K562 (cell line): ENCODE measurements at regions not wholly inside any gene's neighbourhood (a gene's known extent, or its start where the extent isn't known, plus 50 kb on each side); places are given as distances from the start of the nearest gene placed in this dataset.

Experiments used
- CBX2 ChIP-seq: fragments of 200-600 bp; sonication (generic); IDR thresholded peaks from one replicate; pipeline ENCODE4 v1.6.1; 2012; ENCODE audit warnings: mild to moderate bottlenecking, low read length, inconsistent platforms; ENCODE audit not compliant: insufficient read depth, poor library complexity, severe bottlenecking
- CTCF ChIP-seq, 3 experiments: IDR thresholded peaks in 2 of 3; conservative IDR thresholded peaks in 1 of 3; 2 replicates each; pipeline ENCODE4 v1.5.1; 2011 to 2012; ENCODE audit warnings: low read length in 3 of 3, mild to moderate bottlenecking in 3 of 3, control low read depth in 2 of 3, improper control_type of control experiment in 1 of 3, inconsistent platforms in 1 of 3, low read depth in 1 of 3, mixed read lengths in 1 of 3, moderate library complexity in 1 of 3; ENCODE audit not compliant: insufficient read depth in 2 of 3
- EP300 ChIP-seq: IDR thresholded peaks from 2 replicates; pipeline ENCODE4 v1.6.1; 2012; ENCODE audit warnings: low read length, improper control_type of control experiment
- GABPA ChIP-seq: fragments of 200-800 bp; sonication (Bioruptor generic); conservative IDR thresholded peaks from 2 replicates; pipeline ENCODE4 v1.6.1; 2016; ENCODE audit warnings: low read depth, missing genetic modification characterization, missing compliant biosample characterization
- NR2C2 ChIP-seq, 2 experiments: fragments of 200-800 bp in 1 of 2; sonication (Bioruptor generic) in 1 of 2; sonication (generic) in 1 of 2; formaldehyde crosslinking in 1 of 2; IDR thresholded peaks; 2 replicates each; pipeline versions ENCODE4 v1.6.1 to v1.8.0; 2016 to 2022; ENCODE audit warnings: mild to moderate bottlenecking in 1 of 2, missing compliant biosample characterization in 1 of 2, missing genetic modification characterization in 1 of 2, missing genetic modification reagents in 1 of 2
- PCBP1 ChIP-seq: fragments of 200-400 bp; formaldehyde crosslinking; IDR thresholded peaks from 2 replicates; pipeline ENCODE4 v1.6.1; 2018; ENCODE audit warnings: mild to moderate bottlenecking, low read depth, low read length; ENCODE audit not compliant: poor library complexity, severe bottlenecking
- SOX6 ChIP-seq: fragments of 450-650 bp; IDR thresholded peaks from 2 replicates; pipeline ENCODE4 v1.6.1; 2014; ENCODE audit warnings: mild to moderate bottlenecking
- ZFP91 ChIP-seq: sonication (generic); formaldehyde crosslinking; IDR thresholded peaks from 2 replicates; pipeline ENCODE4 v1.8.0; 2022; ENCODE audit warnings: mild to moderate bottlenecking, missing genetic modification reagents
- ZNF444 ChIP-seq: fragments of 250-450 bp; sonication (Bioruptor Pico); IDR thresholded peaks from 2 replicates; pipeline ENCODE4 v1.4.0; 2020; ENCODE audit warnings: mild to moderate bottlenecking, moderate library complexity

DNA sequence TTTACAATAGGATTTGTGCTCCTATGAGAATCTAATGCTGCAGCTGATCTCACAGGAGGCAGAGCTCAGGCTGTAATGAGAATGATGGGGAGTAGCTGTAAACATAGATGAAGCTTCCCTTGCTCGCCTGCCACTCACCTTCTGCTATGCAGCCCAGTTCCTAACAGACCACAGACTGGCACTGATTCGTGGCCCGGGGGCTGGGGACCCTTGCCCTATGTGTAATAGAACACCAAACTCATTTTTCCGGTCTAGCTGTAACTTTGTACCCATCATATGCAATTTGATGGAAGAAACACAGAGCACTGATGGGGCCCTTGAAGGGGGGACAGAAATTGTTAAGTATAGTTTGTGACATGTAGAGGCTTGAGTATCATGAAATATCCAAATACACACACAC lies 79.6 kb upstream of the OR5AK2 start:
- TF ChIP-seq SOX6 (no peak), PCBP1 (no peak), CBX2 (no peak), EP300 (no peak), GABPA (tag) (no peak), ZNF444 (CRISPR knock-in tag) (no peak), CTCF (IDR thresholded peaks at IDR 0.05 in 2 of 3, conservative IDR thresholded peaks at IDR 0.05 in 1 of 3; ENCODE audit: insufficient read depth in 2 of 3, low read depth in 1 of 3, low read length in 3 of 3) (no peak), ZFP91 (CRISPR knock-in tag) (no peak), NR2C2 (CRISPR knock-in tag; IDR thresholded peaks at IDR 0.05) (no peak), NR2C2 (tag; IDR thresholded peaks at IDR 0.05) (no peak)
